GM12891 (cell line): ENCODE measurements at regions not wholly inside any gene's neighbourhood (a gene's known extent, or its start where the extent isn't known, plus 50 kb on each side); places are given as distances from the start of the nearest gene placed in this dataset.

Experiments used
- PAX5 ChIP-seq: IDR thresholded peaks from 2 replicates; pipeline ENCODE4 v1.6.1; 2011; ENCODE audit warnings: low read length, moderate library complexity, mild to moderate bottlenecking; ENCODE audit not compliant: insufficient read depth, severe bottlenecking
- POLR2A ChIP-seq: IDR thresholded peaks from 2 replicates; pipeline ENCODE4 v1.6.1; 2011; ENCODE audit warnings: low read depth, low read length, control low read depth
- POLR2AphosphoS5 ChIP-seq: IDR thresholded peaks from 2 replicates; pipeline ENCODE4 v1.6.1; 2011; ENCODE audit warnings: low read depth, low read length, control low read depth
- TAF1 ChIP-seq: IDR thresholded peaks from 2 replicates; pipeline ENCODE4 v1.6.1; 2011; ENCODE audit warnings: low read depth, low read length, control low read depth

- TF ChIP-seq POLR2AphosphoS5 (no peak), POLR2A (no peak), TAF1 (no peak), PAX5 (no peak)
Observed at GRCh38 chr14:24721775-24722174, 87.8 kb upstream of the GZMB start.
